Thyroid gland (tissue), 4 donors: ENCODE measurements at regions not wholly inside any gene's neighbourhood (a gene's known extent, or its start where the extent isn't known, plus 50 kb on each side); places are given as distances from the start of the nearest gene placed in this dataset.

ENCODE experiments used
- DNase-seq, 2 donors: peaks; one replicate each; pipeline ENCODE4 v3.0.0-alpha.2; 2019
- H3K27ac ChIP-seq, 3 donors: fragments of 200-600 bp; sonication (generic); 1 replicate in 2 of 3; 2 replicates in 1 of 3; pipeline ENCODE4 v1.5.1; 2016 to 2019; ENCODE audit warnings: mild to moderate bottlenecking in 1 of 3, moderate library complexity in 1 of 3
- H3K27me3 ChIP-seq: fragments of 200-600 bp; sonication (generic); one replicate; pipeline ENCODE4 v1.5.1; 2019
- H3K36me3 ChIP-seq, 2 donors: fragments of 200-600 bp; sonication (generic); one replicate each; pipeline ENCODE4 v1.5.1; 2016 to 2019
- H3K4me1 ChIP-seq, 2 donors: fragments of 200-600 bp; sonication (generic); one replicate each; pipeline ENCODE4 v1.5.1; 2017 to 2019
- H3K4me3 ChIP-seq, 3 donors: fragments of 200-600 bp; sonication (generic); replicated peaks in 1 of 3; 1 replicate in 2 of 3; 2 replicates in 1 of 3; pipeline ENCODE4 v1.5.1; 2016; ENCODE audit warnings: mild to moderate bottlenecking in 1 of 3
- H3K9me3 ChIP-seq: fragments of 200-600 bp; sonication (generic); one replicate; pipeline ENCODE4 v1.5.1; 2017
- POLR2A ChIP-seq, 2 donors: fragments of 450-650 bp; IDR thresholded peaks; one replicate each; pipeline ENCODE4 v1.6.1; 2017; ENCODE audit warnings: antibody characterized with exemption in 2 of 2, mild to moderate bottlenecking in 2 of 2, moderate library complexity in 1 of 2
- WGBS, 2 donors: methylation state at CpG; one replicate each; pipeline ENCODE4 v1.1.5; 2017; 5-methylcytosine and 5-hydroxymethylcytosine counted together
- intact Hi-C: fragments of 100-400 bp; cut with DNase I; formaldehyde crosslinking; loops from one replicate; pipeline ENCODE4 v1.15.1; 2023
- TF ChIP-seq, protein P1 (sequence below), 6 experiments: fragments of 200-600 bp in 3 of 6; fragments of 450-650 bp in 3 of 6; sonication (generic) in 3 of 6; IDR thresholded peaks; one replicate each; pipeline ENCODE4 v1.5.1; 2016 to 2019; ENCODE audit warnings: antibody characterized with exemption in 6 of 6, mild to moderate bottlenecking in 2 of 6, inconsistent platforms in 1 of 6, moderate library complexity in 1 of 6

DNA sequence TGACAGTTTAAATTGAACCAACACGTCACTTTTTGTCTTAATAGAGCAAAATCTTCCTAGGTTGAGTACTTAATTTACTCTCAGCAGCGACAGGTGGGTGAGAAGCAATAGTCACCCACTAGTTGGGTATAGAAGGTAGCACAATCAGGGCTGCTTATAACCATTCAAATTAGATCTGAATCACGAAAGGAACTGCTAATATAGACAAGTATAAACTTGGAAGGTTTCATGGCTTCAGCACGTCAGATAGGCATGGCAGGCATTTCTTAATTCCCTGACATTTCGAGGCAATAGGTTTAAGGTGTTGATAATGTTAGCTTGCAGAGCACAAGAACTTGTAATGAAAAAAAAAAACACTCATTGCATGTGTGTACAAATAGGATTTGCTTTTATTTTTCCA, 853.4 kb downstream of the PCDH7 start:
- H3K4me3 ChIP-seq = no peak overlapping the region
- DNase-seq = no peak
- TF ChIP-seq, protein P1, sequence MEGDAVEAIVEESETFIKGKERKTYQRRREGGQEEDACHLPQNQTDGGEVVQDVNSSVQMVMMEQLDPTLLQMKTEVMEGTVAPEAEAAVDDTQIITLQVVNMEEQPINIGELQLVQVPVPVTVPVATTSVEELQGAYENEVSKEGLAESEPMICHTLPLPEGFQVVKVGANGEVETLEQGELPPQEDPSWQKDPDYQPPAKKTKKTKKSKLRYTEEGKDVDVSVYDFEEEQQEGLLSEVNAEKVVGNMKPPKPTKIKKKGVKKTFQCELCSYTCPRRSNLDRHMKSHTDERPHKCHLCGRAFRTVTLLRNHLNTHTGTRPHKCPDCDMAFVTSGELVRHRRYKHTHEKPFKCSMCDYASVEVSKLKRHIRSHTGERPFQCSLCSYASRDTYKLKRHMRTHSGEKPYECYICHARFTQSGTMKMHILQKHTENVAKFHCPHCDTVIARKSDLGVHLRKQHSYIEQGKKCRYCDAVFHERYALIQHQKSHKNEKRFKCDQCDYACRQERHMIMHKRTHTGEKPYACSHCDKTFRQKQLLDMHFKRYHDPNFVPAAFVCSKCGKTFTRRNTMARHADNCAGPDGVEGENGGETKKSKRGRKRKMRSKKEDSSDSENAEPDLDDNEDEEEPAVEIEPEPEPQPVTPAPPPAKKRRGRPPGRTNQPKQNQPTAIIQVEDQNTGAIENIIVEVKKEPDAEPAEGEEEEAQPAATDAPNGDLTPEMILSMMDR (IDR thresholded peaks at IDR 0.05) = no peak
- no peak for TF ChIP-seq POLR2A (IDR thresholded peaks at IDR 0.05)
- intact Hi-C loops = no loop called here
- no peak overlapping the region for H3K27ac ChIP-seq
- no peaks in the 10 kb centered on the region for H3K9me3 ChIP-seq
- no peaks in the 10 kb centered on the region for H3K27me3 ChIP-seq
- H3K36me3 ChIP-seq = no peaks in the 10 kb centered on the region
- WGBS, 2 donors = 84 to 87% methylated on average over 5 of the region's 5 CpGs
- H3K4me1 ChIP-seq = no peaks in the 10 kb centered on the region

DNA sequence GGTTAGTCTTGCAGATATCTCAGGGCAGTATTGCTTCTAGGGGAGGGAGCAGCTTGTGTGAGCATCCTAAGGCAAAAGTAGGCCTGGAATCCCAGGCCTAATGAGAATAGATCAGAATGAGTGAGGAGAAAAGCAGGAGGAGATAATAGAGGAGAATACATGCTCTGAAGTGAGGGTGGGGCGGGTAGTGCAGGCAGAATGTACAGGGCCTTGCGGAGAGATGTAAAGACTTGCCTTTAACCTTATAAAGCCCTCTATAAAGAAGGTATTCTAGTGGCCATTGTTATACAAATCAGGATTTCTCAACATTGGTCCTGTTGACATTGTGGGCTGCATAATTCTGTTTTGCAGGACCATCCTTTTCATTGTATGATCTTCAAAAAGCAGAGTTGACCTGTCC, 855.3 kb downstream of the PCDH7 start:
- intact Hi-C loops = no loop called here
- TF ChIP-seq, protein P1 (IDR thresholded peaks at IDR 0.05) = no peak
- no peak for TF ChIP-seq POLR2A (IDR thresholded peaks at IDR 0.05)
- Histone ChIP-seq H3K4me3 (no peak overlapping the region), H3K36me3 (no peaks in the 10 kb centered on the region), H3K9me3 (no peaks in the 10 kb centered on the region), H3K27me3 (no peaks in the 10 kb centered on the region), H3K27ac (no peak overlapping the region), H3K4me1 (no peaks in the 10 kb centered on the region)
- no peak for DNase-seq
- 91% methylated on average over 2 of the region's 2 CpGs for WGBS, 2 donors

DNA sequence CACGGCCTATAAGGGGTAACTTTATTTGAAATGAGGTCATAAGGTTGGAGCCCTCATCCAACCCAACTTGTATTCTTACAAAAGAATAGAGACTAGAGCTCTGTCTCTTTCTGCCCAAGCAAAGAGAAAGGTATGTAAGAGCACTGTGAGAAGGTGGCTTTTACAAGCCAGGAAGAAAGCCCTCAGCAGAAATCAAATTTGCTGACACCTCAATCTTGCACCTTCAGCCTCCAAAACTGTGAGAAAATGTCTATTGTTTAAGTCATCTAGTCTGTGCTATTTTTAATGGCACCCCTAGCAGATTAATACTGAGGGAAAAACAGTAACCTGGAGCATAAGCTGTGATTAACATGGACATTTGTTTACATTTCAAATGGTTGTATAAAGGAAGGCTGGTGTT, 860.7 kb downstream of the PCDH7 start:
- TF ChIP-seq, protein P1 (IDR thresholded peaks at IDR 0.05) = no peak
- no peak for TF ChIP-seq POLR2A (IDR thresholded peaks at IDR 0.05)
- DNase-seq = no peak
- H3K27me3 ChIP-seq = no peaks in the 10 kb centered on the region
- H3K27ac ChIP-seq = no peak overlapping the region
- intact Hi-C loops = no loop called here
- WGBS, 2 donors = 85 to 89% methylated on average over 1 of the region's 1 CpG
- H3K9me3 ChIP-seq = no peaks in the 10 kb centered on the region
- H3K4me3 ChIP-seq = no peak overlapping the region
- no peaks in the 10 kb centered on the region for H3K36me3 ChIP-seq
- no peaks in the 10 kb centered on the region for H3K4me1 ChIP-seq

DNA sequence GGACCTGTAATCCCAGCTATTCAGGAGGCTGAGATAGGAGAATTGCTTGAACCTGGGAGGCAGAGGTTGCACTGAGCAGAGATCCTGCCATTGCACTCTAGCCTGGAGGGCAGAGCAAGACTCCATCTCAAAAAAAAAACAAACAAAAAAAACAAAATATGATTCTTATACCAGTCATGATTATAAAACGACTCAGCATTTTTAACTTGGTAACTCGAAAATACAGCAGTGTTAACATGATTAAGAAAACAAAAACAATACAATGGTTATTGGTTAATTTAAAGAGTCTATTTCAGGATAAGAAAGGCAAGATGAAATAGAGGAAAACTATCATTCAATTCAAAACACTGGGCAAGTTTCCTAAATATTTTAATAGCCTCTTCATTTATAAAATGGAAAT, 865.3 kb downstream of the PCDH7 start:
- no peak for TF ChIP-seq POLR2A (IDR thresholded peaks at IDR 0.05)
- TF ChIP-seq, protein P1 (IDR thresholded peaks at IDR 0.05) = no peak
- Histone ChIP-seq H3K27ac (no peak overlapping the region), H3K36me3 (no peaks in the 10 kb centered on the region), H3K9me3 (no peaks in the 10 kb centered on the region), H3K27me3 (no peaks in the 10 kb centered on the region), H3K4me1 (no peaks in the 10 kb centered on the region), H3K4me3 (no peak overlapping the region)
- no peak for DNase-seq
- WGBS, 2 donors = 80 to 84% methylated on average over 2 of the region's 2 CpGs
- intact Hi-C loops = no loop called here

DNA sequence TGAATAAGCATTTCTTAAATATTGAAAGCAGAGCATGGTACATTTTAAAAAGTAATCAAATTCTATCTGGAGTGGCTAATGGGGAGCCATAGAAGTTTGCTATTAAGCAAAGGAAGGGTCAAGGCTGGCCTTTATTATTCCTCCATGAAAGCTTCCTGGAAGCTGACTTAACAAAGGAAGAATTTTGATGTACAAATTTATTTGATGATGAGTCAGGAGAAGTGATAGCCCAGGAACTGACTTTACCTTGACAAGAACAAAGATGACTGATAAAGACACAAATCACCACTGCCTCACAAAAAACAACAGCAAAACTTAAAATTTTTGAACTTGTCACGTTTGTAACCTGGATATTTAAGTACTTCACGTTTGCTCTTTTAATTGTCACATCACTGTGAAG, 872.1 kb downstream of the PCDH7 start:
- no peak overlapping the region for H3K4me3 ChIP-seq
- WGBS, 2 donors = 71 to 74% methylated on average over 2 of the region's 2 CpGs

More for the DNA sequence above, 872.1 kb downstream of the PCDH7 start:
- Histone ChIP-seq H3K27me3 (no peaks in the 10 kb centered on the region), H3K4me1 (no peaks in the 10 kb centered on the region), H3K9me3 (no peaks in the 10 kb centered on the region), H3K36me3 (no peaks in the 10 kb centered on the region), H3K27ac (no peak overlapping the region)
- TF ChIP-seq, protein P1 (IDR thresholded peaks at IDR 0.05) = no peak
- TF ChIP-seq POLR2A (IDR thresholded peaks at IDR 0.05) = no peak
- intact Hi-C loops = no loop called here
- no peak for DNase-seq
